ENCODE measurements at regions not wholly inside any gene's neighbourhood (a gene's known extent, or its start where the extent isn't known, plus 50 kb on each side); places are given as distances from the start of the nearest gene placed in this dataset.

- TF ChIP-seq ARNT (IDR thresholded peaks at IDR 0.05) (no peak), SUZ12 (IDR thresholded peaks at IDR 0.05) (no peak), FOXA1 (IDR thresholded peaks at IDR 0.05) (no peak), BHLHE40 (IDR thresholded peaks at IDR 0.05; ENCODE audit: borderline replicate concordance) (no peak), ELF4 (IDR thresholded peaks at IDR 0.05) (no peak)
Measured at GRCh38 chr6:85115376-85115775, 334.5 kb upstream of the NT5E start.

Measured in HEK293T (cell line).